GM19372 (cell line): ENCODE measurements at regions not wholly inside any gene's neighbourhood (a gene's known extent, or its start where the extent isn't known, plus 50 kb on each side); places are given as distances from the start of the nearest gene placed in this dataset.

Source experiments
- ATAC-seq: cut with Tn5 transposase; IDR thresholded peaks from one replicate; pipeline ENCODE4 v1.9.1; 2021; ENCODE audit warnings: mild to moderate bottlenecking, low read depth, moderate library complexity; ENCODE audit not compliant: unreplicated experiment

DNA sequence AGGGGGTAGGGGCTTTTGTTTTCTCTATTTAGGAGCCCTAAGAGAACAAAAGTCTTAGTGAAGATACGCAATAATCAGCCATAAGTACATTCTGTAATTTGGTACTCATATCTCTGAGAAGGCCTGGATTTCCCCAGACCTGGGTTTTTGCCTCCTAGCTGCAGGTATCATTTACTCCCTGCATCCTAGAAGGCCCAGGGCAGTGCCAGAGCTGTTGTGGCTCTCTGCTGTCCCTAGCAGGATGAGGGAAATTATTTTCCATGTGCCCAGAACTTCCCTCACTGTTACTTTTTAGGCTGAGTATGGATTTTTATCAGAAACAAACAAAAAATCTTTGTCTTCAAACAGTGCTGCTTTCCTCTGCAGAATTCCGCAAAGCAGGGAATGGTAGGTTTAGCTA, 192.5 kb upstream of the SYT1 start:
- ATAC-seq, result no peak

DNA sequence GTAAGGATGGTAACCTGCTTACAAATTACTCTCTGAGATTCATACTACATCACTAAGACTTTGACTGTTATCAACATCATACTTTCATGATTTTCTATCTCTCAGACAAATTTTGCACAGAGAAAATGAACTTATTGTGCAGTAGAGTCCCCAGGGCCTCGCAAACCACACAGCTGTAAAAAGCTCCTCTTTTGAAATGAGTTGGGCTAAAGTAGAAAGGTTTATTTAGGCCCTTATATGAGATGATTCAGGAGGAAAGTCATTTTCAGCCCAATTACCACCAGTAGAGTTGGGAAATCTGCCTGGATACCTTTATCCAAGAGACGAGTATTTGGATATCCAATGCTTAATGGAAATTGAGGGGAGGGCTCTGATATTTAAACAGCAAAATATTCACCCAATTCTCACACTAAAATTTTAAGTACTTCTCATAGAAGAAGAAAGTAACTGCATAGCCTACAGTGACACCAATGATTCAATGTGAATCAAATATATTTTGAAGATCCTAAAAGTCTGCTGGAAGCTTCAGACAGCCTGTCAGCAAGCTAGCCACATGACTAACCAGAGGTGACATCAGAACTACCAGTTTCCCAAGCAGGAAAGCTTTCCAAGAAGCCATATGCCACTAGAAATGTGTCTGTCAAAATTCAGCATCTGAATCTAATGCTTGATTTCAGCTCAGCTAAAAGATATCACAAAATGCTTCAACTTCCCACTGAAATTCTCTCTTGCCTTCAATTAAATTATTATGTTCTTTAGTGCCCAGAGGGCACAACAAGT, 190.1 kb upstream of the SYT1 start:
- no peak for ATAC-seq

DNA sequence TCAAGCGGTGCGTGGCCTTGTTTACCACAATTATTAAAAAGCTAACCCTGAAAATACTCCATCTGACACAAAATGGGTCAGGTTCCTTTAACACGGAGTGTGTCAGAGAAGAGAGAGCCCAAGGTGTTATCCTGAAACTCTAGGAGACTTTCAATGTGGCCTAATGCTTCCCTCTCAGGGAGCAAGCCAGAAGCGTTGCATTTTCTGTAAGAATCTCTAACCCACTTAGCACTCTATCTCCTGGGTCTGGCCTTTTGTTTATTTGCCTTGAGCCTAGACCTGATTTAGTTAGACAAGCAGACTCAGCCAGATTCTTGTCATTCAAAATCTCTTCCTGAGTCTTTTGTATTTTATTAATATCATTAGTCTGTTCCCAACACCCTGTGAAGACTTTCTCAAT, 184.0 kb upstream of the SYT1 start:
- no peak for ATAC-seq

DNA sequence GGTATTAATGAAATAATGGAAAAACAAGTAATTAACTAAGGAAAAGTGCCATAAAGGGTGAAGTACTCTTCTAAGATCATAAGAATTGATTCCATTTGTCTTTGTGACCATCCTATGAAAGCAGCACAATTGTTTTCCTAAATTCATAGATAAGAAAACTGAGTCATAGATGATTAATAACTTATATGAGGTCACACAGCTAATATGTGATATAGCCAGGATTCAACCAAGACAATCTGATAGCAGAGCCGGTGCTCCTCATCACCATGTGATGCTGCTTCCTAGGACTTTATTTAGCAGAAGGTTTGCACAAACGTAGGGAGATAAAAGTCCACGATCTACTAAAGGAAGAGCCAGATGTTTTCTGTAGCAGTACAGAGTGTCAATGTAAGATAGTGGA, 181.5 kb upstream of the SYT1 start:
- no peak for ATAC-seq

DNA sequence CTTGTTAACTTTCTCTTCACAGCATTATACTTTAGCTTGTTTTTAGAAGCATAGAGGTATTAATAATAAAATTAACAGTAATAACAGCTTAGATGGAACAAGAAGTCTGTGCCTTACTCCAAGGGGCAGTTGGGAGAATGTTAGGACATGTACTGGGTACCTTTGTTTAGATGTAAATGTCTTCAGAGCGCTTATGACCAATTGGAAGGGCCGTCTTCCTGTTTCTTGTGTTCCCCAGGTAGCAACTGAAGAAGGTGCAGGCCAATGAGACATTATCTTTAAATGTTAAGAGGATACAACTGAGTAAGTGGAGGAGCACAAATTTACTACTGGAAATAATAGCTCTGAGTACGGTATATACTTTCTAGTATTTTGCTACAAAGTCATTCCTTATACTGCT, 180.9 kb upstream of the SYT1 start:
- no peak for ATAC-seq

DNA sequence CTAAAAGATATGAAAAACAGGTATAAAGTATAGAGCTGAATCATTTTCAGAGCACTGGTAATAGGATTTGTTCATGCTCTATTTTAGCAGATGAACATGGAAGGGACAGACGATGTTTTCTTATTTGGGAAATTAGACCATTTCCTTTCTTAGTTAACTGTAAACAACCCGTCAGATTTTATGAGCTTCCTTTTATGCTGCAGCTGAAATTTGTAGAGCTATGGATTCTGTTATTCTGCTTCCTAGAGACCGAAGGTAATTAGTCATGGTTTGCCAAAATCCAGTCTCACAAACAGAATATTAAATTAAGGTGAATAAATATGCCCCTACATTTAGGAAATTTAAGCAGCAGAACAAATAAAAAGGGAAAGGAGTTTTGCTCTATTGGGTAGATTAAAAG, 180.2 kb upstream of the SYT1 start:
- no peak for ATAC-seq

DNA sequence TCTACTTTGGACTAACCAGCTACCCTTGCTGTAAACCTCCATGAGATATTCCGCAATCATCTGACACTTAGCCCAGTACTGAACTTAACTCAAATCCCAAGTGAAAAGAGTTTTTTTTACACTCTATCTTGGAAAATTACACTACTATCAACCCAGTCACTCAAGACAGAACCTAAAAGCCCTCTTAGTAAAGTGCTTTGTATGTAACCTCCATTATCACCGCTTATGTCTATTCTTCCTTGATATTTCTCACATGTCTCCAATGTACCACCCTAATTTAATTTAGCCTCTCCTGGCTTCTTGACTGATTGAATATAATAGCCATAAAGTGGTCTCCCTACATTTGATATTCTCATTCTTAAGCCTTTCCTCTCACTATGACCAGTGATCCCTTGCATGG, 168.8 kb upstream of the SYT1 start:
- no peak for ATAC-seq

DNA sequence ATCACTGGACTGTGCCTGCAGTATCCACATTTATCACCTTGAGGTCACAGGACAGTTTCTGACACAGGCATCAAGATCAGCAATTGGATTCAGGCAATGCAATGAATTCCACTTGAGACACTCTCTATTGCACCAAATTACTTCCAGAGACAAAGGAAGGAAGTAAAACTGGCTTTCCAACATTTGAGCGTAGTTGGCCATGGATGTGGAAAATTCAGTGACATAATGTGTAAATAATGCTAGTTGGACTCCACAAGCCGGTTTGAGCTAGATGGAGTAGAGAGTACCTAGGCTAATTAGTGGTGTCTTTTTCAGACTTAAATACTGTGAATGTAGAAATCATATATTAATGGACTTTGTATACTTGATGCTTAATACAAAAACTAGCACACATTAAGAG, 168.3 kb upstream of the SYT1 start:
- no peak for ATAC-seq

DNA sequence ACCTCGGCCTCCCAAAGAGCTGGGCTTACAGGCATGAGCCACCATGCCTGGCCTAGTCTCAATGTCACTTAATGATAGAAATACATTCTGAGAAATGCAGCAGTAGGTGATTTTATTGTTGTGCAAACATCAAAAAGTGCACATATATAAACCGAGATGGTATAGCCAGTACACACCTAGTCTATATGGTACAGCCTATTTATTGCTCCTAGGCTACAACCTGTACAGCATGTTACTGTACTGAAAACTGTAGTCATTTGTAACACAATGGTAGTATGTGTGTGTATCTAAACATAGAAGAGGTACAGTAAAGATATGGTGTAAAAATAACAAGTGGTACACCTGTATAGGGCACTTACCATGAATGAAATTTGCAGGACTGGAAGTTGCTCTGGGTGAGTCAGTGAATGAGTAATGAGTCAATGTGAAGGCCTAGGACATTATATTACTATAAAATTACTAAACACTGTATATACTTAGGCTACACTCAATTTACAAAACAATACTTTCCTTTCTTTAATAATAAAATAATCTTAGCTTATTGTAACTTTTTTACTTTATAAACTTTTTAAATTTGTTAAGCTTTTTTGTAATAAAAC, 166.7 kb upstream of the SYT1 start:
- no peak for ATAC-seq

DNA sequence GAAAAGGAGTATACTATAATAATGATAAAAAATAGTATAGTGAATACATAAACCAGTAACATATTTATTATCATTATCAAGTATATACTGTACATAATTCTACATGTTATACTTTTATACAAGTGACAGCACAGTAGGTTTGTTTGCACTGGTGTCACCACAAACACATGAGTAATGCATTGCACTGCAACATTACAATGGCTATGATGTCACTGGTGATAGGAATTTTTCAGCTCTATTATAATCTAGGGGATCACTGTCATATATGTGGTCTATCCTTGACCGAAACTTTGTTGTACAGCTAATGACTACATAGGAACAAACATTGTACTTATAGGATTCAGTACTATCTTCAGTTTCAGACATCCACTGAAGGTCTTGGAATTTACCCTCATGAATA, 165.8 kb upstream of the SYT1 start:
- ATAC-seq, result no peak

DNA sequence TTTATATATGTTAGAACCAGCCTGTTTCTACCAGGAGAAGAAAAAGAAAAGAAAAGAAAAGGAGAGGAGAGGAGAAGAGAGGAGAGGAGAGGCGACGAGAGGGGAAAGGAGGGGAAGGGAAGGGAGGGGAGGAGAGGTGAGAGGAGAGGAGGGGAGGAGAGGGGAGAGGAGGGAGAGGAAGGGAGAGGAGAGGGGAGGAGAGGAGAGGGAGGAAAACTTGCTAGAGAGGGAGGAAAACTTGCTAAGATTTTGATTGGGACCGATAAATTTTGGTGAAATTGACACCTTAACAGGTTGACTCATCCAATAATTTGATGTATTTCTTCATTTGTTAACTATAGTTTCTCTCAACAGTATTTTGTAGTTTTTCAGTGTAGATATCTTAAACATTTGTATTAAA, 164.0 kb upstream of the SYT1 start:
- no peak for ATAC-seq

DNA sequence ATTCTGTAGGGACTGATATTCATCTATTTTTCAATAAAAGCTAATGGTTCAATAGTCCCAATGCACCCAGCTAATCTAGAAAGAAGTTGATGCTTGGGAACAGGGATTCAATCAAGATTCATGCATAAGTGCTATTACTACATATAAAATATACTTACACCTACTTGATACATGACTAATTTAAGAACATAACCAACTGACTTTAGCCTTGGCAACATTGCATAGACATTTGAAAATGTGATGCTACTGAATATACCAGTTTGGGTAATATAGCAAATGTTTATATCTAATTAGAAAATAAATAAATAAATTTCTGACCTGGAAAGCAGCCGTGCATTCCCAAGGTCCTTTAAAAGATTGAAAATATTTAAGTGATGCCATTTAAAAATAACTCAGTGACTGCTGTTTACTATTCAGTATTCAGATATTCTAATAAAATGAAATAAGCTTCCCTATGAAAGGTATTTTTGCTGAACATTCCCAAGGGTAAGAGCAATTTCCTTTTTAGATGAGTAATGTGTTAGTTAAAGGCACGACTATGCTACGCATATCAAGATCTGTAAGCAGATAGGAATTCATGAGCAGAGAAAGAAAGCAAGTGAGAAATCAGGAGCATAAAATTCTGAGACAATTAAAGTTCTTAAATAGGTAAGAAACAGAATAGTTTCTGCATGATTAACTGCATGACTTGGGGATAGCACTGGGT, 160.6 kb upstream of the SYT1 start:
- no peak for ATAC-seq

DNA sequence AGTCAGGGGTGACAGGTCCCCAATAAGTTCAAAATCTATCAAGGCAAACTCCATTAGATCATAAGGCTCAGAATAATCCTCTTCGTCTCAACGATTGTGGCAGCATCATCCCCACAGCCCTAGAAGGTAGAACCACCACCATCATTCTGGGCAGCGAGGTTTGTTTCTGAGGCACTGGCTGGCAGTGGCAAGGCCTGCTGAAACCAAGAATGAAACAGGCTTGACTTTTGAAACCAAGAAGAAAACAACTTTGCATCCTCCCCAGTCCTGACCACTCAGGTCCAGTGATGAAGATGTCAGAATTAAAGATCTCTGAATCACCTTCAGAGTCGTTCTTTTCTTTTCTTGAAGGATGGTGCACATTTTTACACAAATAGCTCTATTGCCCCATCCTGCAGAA, 152.6 kb upstream of the SYT1 start:
- ATAC-seq, result no peak

DNA sequence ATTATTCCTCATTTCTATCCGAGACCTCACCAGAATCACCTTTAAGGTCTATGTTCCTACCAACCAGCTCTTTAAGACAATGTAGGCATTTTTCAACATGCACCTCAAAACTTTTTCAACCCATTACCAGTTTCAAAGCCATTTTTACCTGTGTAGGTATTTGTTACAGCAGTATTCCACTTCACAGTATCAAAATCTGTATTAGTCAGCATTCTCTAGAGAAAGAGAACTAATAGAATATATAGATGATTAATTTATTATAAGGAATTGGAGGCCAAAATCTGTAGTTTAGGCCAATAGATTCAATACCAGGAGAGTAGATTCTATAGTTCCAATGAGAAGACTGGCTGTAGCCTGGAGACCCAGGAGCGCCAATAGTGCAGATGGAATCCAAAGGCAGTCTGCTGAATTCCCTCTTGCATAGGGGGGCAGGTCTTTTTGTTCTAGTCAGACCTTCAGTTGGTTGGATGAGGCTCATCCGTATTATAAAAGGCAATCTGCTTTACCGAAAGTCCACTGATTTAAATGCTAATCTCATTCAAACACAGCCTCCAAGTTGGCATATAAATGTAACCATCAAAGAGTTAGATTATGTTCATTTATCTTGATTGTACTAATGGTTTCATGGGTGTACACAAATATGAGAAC, 151.6 kb upstream of the SYT1 start:
- ATAC-seq, result no peak

DNA sequence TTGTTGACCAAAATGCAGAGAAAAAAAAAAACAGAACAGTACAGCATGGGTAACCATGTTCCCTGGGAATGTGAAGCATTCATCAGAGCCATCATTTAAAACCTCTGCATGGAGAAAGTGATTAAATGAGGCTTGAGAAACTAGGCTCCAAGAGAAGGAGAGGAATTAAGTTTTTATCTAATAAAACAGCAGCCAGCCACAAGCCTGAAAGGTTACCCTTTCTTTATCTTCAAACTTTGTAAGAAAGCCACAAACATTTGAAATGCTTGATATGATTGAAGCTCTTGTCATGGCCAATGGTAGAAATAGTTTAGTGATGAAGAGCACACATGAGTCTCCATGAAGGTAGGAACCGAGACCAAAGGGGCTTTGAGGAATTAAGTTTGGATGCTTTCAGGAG, 144.9 kb upstream of the SYT1 start:
- ATAC-seq, result no peak

DNA sequence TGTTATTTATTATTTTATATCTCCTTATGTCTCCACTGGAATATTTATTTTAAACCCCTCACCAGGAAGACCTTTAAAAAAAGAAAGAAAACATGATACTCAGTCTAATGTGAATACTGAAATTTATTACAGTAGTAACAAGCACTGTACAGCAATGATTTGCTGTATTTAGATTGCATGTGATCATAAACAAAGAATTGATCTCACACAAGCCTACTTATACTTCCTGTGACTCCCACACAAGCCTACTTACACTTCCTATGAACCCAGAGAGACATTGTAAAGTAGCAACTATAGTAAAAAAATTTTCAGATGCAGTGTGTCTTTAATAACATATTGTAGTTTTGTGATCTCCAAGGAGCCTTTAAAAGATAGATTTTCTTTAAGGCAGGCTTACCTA, 142.7 kb upstream of the SYT1 start:
- no peak for ATAC-seq

DNA sequence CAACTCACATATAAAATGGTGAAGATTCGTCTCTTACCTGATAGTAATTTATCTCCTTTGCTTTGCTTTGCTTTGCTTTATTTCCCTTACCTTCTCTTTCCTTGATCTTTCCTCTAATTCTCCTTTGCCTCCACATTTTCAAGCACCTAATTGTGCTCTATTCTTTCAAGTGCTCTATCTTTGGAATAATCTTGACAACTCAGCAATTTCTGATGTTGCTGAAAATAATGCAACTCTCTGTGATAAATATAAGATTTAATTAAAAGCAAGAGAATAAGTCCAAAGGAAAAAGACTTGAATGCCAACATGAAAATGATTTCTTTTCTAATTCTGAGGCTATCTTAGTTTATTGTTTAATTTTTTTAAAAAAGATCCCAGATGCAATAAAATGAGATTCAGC, 139.5 kb upstream of the SYT1 start:
- no peak for ATAC-seq

DNA sequence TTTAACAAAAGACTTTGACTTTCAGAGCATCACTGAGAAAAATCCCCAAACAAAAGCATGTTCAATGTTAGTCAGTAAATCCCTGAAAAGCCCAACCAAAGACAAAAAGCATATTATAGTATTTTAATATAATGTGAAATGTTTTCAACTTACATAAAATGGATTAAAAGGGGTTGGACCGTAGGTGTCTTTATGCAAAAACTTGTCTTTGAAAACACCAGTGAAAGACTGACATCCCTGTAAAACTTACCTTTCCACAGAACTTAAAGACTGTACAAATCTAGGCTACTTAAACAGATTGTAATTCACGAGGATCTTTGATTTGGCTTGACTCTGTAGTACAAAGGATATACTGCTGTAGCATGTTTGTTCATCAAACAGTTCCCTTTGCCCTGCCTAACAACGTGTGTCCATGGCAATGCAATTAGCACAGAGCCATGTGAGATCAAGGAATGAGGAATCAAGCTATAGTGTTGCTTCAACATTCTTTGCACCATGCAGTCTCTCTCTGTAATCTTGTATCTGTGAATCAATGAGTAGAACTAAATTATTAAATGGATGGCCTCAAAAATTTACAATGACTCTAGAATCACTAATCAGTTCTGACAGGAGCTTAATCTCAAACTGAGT, 138.5 kb upstream of the SYT1 start:
- no peak for ATAC-seq

DNA sequence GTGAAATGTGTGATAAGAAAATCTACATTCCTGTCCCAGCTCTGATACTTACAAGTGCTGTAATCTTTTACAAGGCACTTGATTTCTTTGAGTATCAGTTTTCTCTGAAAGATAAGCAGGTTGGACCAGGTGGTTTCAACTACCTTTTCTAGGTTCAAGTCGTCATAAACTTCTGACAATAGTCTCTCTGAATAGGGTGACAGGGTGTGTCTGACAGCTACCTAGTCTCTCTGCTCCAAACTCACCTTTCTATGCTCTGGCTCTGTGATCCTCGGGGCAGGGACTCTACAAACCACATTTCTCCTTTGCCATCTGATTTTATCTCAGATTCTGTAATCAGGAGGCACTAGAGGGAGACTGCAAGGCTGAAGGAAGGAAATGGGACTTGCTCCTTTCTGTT, 137.7 kb upstream of the SYT1 start:
- no peak for ATAC-seq

DNA sequence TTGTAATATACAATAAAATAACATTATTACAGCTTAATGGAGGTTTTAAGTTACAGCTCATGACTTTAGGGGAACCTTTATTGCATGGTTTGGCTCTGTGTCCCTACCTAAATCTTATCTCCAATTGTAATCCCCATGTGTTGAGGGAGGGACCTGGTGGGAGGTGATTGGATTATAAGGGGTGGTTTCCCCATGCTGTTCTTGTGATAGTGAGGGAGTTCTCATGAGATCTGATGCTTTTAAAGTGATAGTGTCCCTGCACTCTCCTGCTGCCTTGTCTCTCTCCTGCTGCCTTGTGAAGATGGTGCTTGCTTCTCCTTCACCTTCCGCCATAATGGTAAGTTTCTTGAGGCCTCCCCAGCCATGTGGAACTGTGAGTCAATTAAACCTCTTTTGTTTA, 132.1 kb upstream of the SYT1 start:
- no peak for ATAC-seq

DNA sequence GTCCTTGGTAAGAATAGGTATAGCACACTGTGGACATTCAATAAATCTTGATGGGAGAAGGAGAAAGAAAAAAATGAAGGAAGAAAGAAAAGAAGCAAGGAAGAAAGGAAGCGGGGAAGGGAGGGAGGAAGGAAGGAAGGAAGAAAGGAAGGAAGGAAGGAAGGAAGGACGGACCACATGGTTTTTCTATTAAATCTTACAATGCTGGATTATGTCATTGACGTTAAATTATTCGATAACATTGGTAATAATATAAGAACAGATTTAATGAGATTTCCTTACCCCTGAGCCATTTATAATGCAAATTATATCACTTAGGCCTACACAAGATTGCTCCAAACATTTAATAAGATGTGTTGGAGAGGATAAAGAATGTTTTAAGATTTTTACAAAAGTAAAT, 124.9 kb upstream of the SYT1 start:
- no peak for ATAC-seq
